B cell (primary cell): ENCODE measurements at regions not wholly inside any gene's neighbourhood (a gene's known extent, or its start where the extent isn't known, plus 50 kb on each side); places are given as distances from the start of the nearest gene placed in this dataset.
A peak's percentile ranks its signal among the peaks of the same experiment; 100 is the strongest.

Experiments used
- ATAC-seq: fragments of 200-7000 bp; cut with Tn5 transposase; one replicate; pipeline ENCODE4 v1.10.0; 2021; ENCODE audit warnings: low read depth, mild to moderate bottlenecking, moderate number of reproducible peaks, moderate library complexity
- CTCF ChIA-PET: fragments of 350-600 bp; sonication (Branson Sonifier 250); formaldehyde crosslinking; loops from one replicate; lab custom pipeline; 2021; ENCODE audit warnings: antibody characterized with exemption, inconsistent platforms; lab: Charles Lee
- POLR2A ChIA-PET: fragments of 350-600 bp; sonication (Branson Sonifier 250); formaldehyde crosslinking; loops from one replicate; lab custom pipeline; 2021; ENCODE audit warnings: antibody characterized with exemption; lab: Charles Lee
- DNase-seq: peaks from one replicate; pipeline ENCODE4 v3.0.0; 2013
- H2AFZ ChIP-seq: 2 replicates; pipeline ENCODE4 v1.6.1; 2012; ENCODE audit warnings: mild to moderate bottlenecking, low read depth, low read length; ENCODE audit not compliant: insufficient read depth, poor library complexity, severe bottlenecking
- H3K27ac ChIP-seq, 2 donors: 1 replicate in 1 of 2; 2 replicates in 1 of 2; pipeline ENCODE4 v1.5.1; 2012 to 2013; ENCODE audit warnings: low read length in 2 of 2, mild to moderate bottlenecking in 2 of 2, moderate library complexity in 1 of 2
- H3K27me3 ChIP-seq, 4 experiments: fragments of 200-600 bp in 1 of 4; sonication (generic) in 1 of 4; replicated peaks in 1 of 4; 1 replicate in 2 of 4; 2 replicates in 2 of 4; pipeline versions ENCODE4 v1.6.1 to v1.7.0; 2013 to 2016; ENCODE audit warnings: low read length in 3 of 4, mild to moderate bottlenecking in 2 of 4, mixed read lengths in 1 of 4, moderate library complexity in 1 of 4; ENCODE audit not compliant: insufficient read depth in 4 of 4, control insufficient read depth in 3 of 4; ENCODE audit errors: control extremely low read depth in 1 of 4
- H3K36me3 ChIP-seq, 2 experiments: replicated peaks in 1 of 2; 1 replicate in 1 of 2; 2 replicates in 1 of 2; pipeline versions ENCODE4 v1.6.1 to v1.7.1; 2013; ENCODE audit warnings: low read length in 1 of 2; ENCODE audit not compliant: insufficient read depth in 2 of 2, control insufficient read depth in 1 of 2; ENCODE audit errors: control extremely low read depth in 1 of 2, extremely low read depth in 1 of 2
- H3K4me1 ChIP-seq, 2 donors: fragments of 200-600 bp in 1 of 2; sonication (generic) in 1 of 2; 1 replicate in 1 of 2; 2 replicates in 1 of 2; pipeline versions ENCODE4 v1.5.1 to v1.6.1; 2013 to 2017; ENCODE audit warnings: low read length in 2 of 2; ENCODE audit not compliant: control insufficient read depth in 2 of 2, insufficient read depth in 2 of 2
- H3K4me2 ChIP-seq: replicated peaks from 2 replicates; pipeline ENCODE3; 2012; ENCODE audit warnings: mild to moderate bottlenecking, low read depth, low read length; ENCODE audit not compliant: poor library complexity, severe bottlenecking
- H3K4me3 ChIP-seq, 5 experiments: fragments of 200-600 bp in 1 of 5; sonication (generic) in 1 of 5; 1 replicate in 3 of 5; 2 replicates in 2 of 5; pipeline versions ENCODE4 v1.5.1 to v1.7.0; 2011 to 2016; ENCODE audit warnings: low read length in 4 of 5, mild to moderate bottlenecking in 4 of 5, low read depth in 2 of 5, control low read depth in 1 of 5, moderate library complexity in 1 of 5; ENCODE audit not compliant: insufficient read depth in 1 of 5; ENCODE audit errors: control extremely low read depth in 1 of 5, extremely low read depth in 1 of 5
- H3K79me2 ChIP-seq: fragments of 200-600 bp; sonication (generic); one replicate; pipeline ENCODE4 v1.6.0; 2016; ENCODE audit warnings: low read length; ENCODE audit not compliant: control insufficient read depth, insufficient read depth
- H3K9ac ChIP-seq: fragments of 200-600 bp; sonication (generic); 2 replicates; pipeline ENCODE4 v1.6.1; 2017; ENCODE audit warnings: mild to moderate bottlenecking, low read length, moderate library complexity
- H3K9me3 ChIP-seq, 3 donors: one replicate each; pipeline versions ENCODE4 v1.6.1 to v1.7.1; 2013; ENCODE audit warnings: low read length in 2 of 3; ENCODE audit not compliant: control insufficient read depth in 2 of 3, insufficient read depth in 1 of 3; ENCODE audit errors: control extremely low read depth in 1 of 3
- H4K20me1 ChIP-seq: 2 replicates; pipeline ENCODE4 v1.6.0; 2012; ENCODE audit warnings: mild to moderate bottlenecking, low read length; ENCODE audit not compliant: insufficient read depth, control insufficient read depth, poor library complexity, severe bottlenecking
- H3K27ac Mint-ChIP-seq: one replicate; pipeline ENCODE4 v1.8.0; 2021; ENCODE audit warnings: mixed read lengths
- H3K27me3 Mint-ChIP-seq: one replicate; pipeline ENCODE4 v1.8.0; 2021; ENCODE audit warnings: mixed read lengths
- H3K4me1 Mint-ChIP-seq: one replicate; pipeline ENCODE4 v1.8.0; 2021; ENCODE audit warnings: mixed read lengths
- H3K4me3 Mint-ChIP-seq: one replicate; pipeline ENCODE4 v1.8.0; 2021; ENCODE audit warnings: mixed read lengths
- H3K9me3 Mint-ChIP-seq: one replicate; pipeline ENCODE4 v1.8.0; 2022; ENCODE audit warnings: mixed read lengths; ENCODE audit not compliant: insufficient read depth
- CTCF ChIP-seq: fragments of 200-600 bp; IDR thresholded peaks from one replicate; pipeline ENCODE4 v1.8.0; 2022; ENCODE audit warnings: antibody characterized with exemption, mild to moderate bottlenecking
- EZH2 ChIP-seq: IDR thresholded peaks from 2 replicates; pipeline ENCODE4 v1.6.1; 2012; ENCODE audit warnings: borderline replicate concordance, low read depth, mild to moderate bottlenecking, moderate library complexity, low read length; ENCODE audit not compliant: insufficient read depth, poor library complexity, severe bottlenecking
- WGBS: methylation state at CpG from one replicate; pipeline ENCODE4 v1.1.5; 2013; ENCODE audit warnings: missing lambda C conversion rate; ENCODE audit not compliant: insufficient coverage; 5-methylcytosine and 5-hydroxymethylcytosine counted together
- intact Hi-C: fragments of 100-400 bp; cut with micrococcal nuclease; formaldehyde crosslinking; loops from one replicate; pipeline ENCODE4 v1.10.0; 2022

DNA sequence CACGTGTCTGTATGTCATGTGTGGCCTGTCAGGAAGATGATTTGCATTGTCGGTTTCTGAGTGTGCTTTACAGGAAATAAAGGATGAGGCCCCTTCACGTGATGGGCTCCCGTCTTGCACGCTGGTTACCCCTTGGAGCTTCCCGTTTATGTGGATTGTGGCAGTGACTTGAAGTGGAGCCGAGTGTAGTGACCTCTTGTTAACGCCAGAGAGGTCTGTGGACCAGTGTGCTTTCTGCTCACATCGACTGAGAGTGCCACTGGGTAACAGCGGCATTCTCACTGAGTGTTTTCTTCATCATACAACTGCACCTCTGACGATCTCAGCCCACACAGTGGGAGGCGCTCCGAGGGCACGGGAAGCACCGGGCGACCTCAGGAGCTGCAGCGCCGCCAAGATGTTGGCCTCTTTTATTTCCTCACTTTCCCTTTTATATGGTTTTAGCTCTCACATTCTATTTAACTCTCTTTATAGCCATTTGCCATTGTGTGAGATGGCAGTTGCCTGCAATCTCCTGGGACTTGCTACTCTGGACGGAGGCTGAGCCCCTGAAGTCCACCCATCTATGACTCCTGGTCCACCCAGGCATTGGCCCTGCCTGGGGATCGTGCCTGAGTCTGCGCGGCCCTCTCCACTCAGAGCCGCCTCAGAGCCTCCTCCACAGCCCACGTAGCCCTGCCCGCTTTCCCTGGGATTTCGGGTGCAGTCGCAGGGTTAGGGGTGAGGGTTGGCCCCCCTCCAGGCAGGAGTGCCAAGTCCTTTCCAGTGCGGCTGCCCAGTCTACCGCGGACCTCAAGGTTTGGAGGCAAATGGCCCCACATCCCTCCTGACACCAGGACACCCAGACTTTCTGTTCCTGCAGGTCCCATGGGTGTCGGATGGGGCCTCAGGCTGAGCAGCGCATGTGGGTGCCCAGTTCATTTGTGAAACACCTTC is 238.9 kb downstream of the ERMARD start:
- ATAC-seq: peak; percentile 72
- Mint-ChIP-seq H3K4me3 (peak overlapping the region; percentile 78), H3K9me3 (no peaks in the 10 kb centered on the region), H3K4me1 (peaks cover 30% of the 10 kb centered on the region), H3K27ac (no peak overlapping the region), H3K27me3 (peaks cover 8% of the 10 kb centered on the region)
- Histone ChIP-seq H4K20me1 (no peaks in the 10 kb centered on the region), H3K4me3 (peak overlapping the region in 4 of 5 experiments; percentile 9 to 40 (median 34)), H3K79me2 (no peaks in the 10 kb centered on the region), H2AFZ (peak overlapping the region; percentile 61), H3K27me3 (no peaks in the 10 kb centered on the region), H3K4me2 (peak overlapping the region; percentile 74), H3K36me3 (no peaks in the 10 kb centered on the region), H3K27ac (peak overlapping the region in 1 of 2 donors; percentile 21), H3K4me1 (peaks cover 30 to 34% of the 10 kb centered on the region in 2 donors), H3K9ac (peak overlapping the region; percentile 57), H3K9me3 (peaks cover 0 to 6% (median 0%) of the 10 kb centered on the region in 3 donors)
- CTCF ChIA-PET: interaction anchor here (1.2 to 1.7 kb wide), 2 partner anchors 12 to 301 kb away, joined by 3 read pairs; partner anchors contain the start of gene DLL1
- peak; percentile 63 for DNase-seq
- WGBS: 40% methylated on average over 23 of the region's 32 CpGs
- intact Hi-C loops: loop anchor here (2.0 kb wide), 1 partner anchor 300 kb away; the partner anchor contains the start of gene DLL1
- no peak for TF ChIP-seq EZH2
- TF ChIP-seq CTCF: no peak
- POLR2A ChIA-PET: no interaction called here

GRCh38 chr6:169989594-169989993 is 238.2 kb downstream of the ERMARD start:
- intact Hi-C loops: no loop called here
- 78% methylated on average over 4 of the region's 8 CpGs for whole genome bisulfite sequencing
- H3K4me3 Mint-ChIP-seq: peak overlapping the region; percentile 78
- H3K27ac Mint-ChIP-seq: no peak overlapping the region
- no peaks in the 10 kb centered on the region for H4K20me1 ChIP-seq
- no peak overlapping the region for H3K27ac ChIP-seq
- H3K9me3 ChIP-seq: peaks cover 0 to 6% (median 0%) of the 10 kb centered on the region in 3 donors
- peaks cover 30% of the 10 kb centered on the region for H3K4me1 Mint-ChIP-seq
- peak overlapping the region; percentile 57 for H3K9ac ChIP-seq
- H3K27me3 ChIP-seq: no peaks in the 10 kb centered on the region
- no peak for ATAC-seq
- POLR2A ChIA-PET: no interaction called here
- TF ChIP-seq EZH2: no peak
- TF ChIP-seq CTCF: no peak
- H3K9me3 Mint-ChIP-seq: no peaks in the 10 kb centered on the region
- H2AFZ ChIP-seq: peak overlapping the region; percentile 61
- peak; percentile 15 for DNase-seq
- H3K4me3 ChIP-seq: peak overlapping the region in 1 of 5 experiments; percentile 40
- H3K79me2 ChIP-seq: no peaks in the 10 kb centered on the region
- H3K36me3 ChIP-seq: no peaks in the 10 kb centered on the region
- peaks cover 8% of the 10 kb centered on the region for H3K27me3 Mint-ChIP-seq
- H3K4me1 ChIP-seq: peaks cover 30 to 34% of the 10 kb centered on the region in 2 donors
- H3K4me2 ChIP-seq: peak overlapping the region; percentile 74
- CTCF ChIA-PET: interaction anchor here (1.2 to 1.7 kb wide), 2 partner anchors 11 to 302 kb away, joined by 3 read pairs; partner anchors contain the start of gene DLL1
